K562 (cell line): ENCODE measurements at regions not wholly inside any gene's neighbourhood (a gene's known extent, or its start where the extent isn't known, plus 50 kb on each side); places are given as distances from the start of the nearest gene placed in this dataset.
A peak's percentile ranks its signal among the peaks of the same experiment; 100 is the strongest.

ENCODE experiments used
- FOXJ2 ChIP-seq: fragments of 200-800 bp; sonication (Bioruptor generic); IDR thresholded peaks from 2 replicates; pipeline ENCODE4 v1.6.1; 2016; ENCODE audit warnings: missing genetic modification characterization, missing compliant biosample characterization
- ILF3 ChIP-seq: fragments of 450-650 bp; IDR thresholded peaks from 2 replicates; pipeline ENCODE4 v1.6.1; 2018; ENCODE audit warnings: antibody characterized with exemption, mild to moderate bottlenecking, moderate library complexity, borderline replicate concordance
- NR2C2 ChIP-seq, 2 experiments: fragments of 200-800 bp in 1 of 2; sonication (Bioruptor generic) in 1 of 2; sonication (generic) in 1 of 2; formaldehyde crosslinking in 1 of 2; IDR thresholded peaks; 2 replicates each; pipeline versions ENCODE4 v1.6.1 to v1.8.0; 2016 to 2022; ENCODE audit warnings: mild to moderate bottlenecking in 1 of 2, missing compliant biosample characterization in 1 of 2, missing genetic modification characterization in 1 of 2, missing genetic modification reagents in 1 of 2
- TF ChIP-seq, protein P1 (sequence below), 2 experiments: fragments of 450-650 bp; formaldehyde crosslinking in 1 of 2; IDR thresholded peaks; 2 replicates each; pipeline versions ENCODE4 v1.4.0 to v1.6.1; 2014 to 2020; ENCODE audit warnings: mild to moderate bottlenecking in 2 of 2, borderline replicate concordance in 1 of 2, low read depth in 1 of 2
- TF ChIP-seq, protein P2 (sequence below), 2 experiments: fragments of 450-650 bp in 1 of 2; IDR thresholded peaks; 2 replicates each; pipeline ENCODE4 v1.6.1; 2011 to 2017; ENCODE audit warnings: low read depth in 2 of 2, antibody characterized with exemption in 1 of 2, borderline replicate concordance in 1 of 2, low read length in 1 of 2, mild to moderate bottlenecking in 1 of 2, mixed read lengths in 1 of 2; ENCODE audit not compliant: control insufficient read depth in 1 of 2
- TF ChIP-seq, protein P3 (sequence below), 3 experiments: fragments of 200-800 bp in 1 of 3; fragments of 250-450 bp in 1 of 3; fragments of 450-650 bp in 1 of 3; sonication (Bioruptor Pico) in 1 of 3; sonication (Bioruptor generic) in 1 of 3; formaldehyde crosslinking in 1 of 3; IDR thresholded peaks; 2 replicates each; pipeline versions ENCODE4 v1.6.1 to v1.8.0; 2016 to 2022; ENCODE audit warnings: mild to moderate bottlenecking in 2 of 3, missing genetic modification characterization in 2 of 3, missing compliant biosample characterization in 1 of 3, moderate library complexity in 1 of 3

DNA sequence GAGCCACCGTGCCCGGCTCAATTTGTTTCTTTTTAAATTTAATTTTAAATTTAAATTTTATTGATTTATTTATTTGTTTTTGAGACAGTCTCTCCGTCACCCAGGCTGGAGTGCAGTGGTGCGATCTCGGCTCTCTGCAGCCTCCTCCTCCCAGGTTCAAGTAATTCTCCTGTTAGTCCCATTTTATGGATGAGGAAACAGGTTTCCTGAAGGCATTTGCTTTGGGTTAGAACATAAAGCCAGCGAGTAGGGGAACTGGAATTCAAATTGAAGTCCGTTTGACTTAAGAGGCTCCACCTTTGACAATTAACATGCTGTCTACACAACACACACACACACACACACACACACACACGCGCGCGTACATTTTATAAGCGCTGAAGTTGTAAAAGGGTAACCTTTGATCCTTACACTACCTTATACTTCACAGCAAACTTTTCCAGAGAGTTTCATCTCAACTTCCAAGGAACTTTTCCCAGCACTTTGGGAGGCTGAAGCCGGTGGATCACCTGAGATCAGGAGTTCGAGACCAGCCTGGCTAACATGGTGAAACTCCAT, 232.0 kb downstream of the BCAS1 start (continued):
- TF ChIP-seq, protein P1, sequence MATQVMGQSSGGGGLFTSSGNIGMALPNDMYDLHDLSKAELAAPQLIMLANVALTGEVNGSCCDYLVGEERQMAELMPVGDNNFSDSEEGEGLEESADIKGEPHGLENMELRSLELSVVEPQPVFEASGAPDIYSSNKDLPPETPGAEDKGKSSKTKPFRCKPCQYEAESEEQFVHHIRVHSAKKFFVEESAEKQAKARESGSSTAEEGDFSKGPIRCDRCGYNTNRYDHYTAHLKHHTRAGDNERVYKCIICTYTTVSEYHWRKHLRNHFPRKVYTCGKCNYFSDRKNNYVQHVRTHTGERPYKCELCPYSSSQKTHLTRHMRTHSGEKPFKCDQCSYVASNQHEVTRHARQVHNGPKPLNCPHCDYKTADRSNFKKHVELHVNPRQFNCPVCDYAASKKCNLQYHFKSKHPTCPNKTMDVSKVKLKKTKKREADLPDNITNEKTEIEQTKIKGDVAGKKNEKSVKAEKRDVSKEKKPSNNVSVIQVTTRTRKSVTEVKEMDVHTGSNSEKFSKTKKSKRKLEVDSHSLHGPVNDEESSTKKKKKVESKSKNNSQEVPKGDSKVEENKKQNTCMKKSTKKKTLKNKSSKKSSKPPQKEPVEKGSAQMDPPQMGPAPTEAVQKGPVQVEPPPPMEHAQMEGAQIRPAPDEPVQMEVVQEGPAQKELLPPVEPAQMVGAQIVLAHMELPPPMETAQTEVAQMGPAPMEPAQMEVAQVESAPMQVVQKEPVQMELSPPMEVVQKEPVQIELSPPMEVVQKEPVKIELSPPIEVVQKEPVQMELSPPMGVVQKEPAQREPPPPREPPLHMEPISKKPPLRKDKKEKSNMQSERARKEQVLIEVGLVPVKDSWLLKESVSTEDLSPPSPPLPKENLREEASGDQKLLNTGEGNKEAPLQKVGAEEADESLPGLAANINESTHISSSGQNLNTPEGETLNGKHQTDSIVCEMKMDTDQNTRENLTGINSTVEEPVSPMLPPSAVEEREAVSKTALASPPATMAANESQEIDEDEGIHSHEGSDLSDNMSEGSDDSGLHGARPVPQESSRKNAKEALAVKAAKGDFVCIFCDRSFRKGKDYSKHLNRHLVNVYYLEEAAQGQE (IDR thresholded peaks at IDR 0.05; ENCODE audit: borderline replicate concordance): no peak
- TF ChIP-seq, protein P1 (CRISPR knock-in tag; IDR thresholded peaks at IDR 0.05; ENCODE audit: low read depth): no peak
- TF ChIP-seq, protein P2, sequence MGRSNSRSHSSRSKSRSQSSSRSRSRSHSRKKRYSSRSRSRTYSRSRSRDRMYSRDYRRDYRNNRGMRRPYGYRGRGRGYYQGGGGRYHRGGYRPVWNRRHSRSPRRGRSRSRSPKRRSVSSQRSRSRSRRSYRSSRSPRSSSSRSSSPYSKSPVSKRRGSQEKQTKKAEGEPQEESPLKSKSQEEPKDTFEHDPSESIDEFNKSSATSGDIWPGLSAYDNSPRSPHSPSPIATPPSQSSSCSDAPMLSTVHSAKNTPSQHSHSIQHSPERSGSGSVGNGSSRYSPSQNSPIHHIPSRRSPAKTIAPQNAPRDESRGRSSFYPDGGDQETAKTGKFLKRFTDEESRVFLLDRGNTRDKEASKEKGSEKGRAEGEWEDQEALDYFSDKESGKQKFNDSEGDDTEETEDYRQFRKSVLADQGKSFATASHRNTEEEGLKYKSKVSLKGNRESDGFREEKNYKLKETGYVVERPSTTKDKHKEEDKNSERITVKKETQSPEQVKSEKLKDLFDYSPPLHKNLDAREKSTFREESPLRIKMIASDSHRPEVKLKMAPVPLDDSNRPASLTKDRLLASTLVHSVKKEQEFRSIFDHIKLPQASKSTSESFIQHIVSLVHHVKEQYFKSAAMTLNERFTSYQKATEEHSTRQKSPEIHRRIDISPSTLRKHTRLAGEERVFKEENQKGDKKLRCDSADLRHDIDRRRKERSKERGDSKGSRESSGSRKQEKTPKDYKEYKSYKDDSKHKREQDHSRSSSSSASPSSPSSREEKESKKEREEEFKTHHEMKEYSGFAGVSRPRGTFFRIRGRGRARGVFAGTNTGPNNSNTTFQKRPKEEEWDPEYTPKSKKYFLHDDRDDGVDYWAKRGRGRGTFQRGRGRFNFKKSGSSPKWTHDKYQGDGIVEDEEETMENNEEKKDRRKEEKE (IDR thresholded peaks at IDR 0.05; ENCODE audit: borderline replicate concordance in 1 of 2, control insufficient read depth in 1 of 2, low read depth in 2 of 2, low read length in 1 of 2): peak in 1 of 2 experiments; percentile 65; a peak in 1 of 4 replicates
- TF ChIP-seq ILF3 (no peak), NR2C2 (CRISPR knock-in tag; IDR thresholded peaks at IDR 0.05) (no peak), NR2C2 (tag; IDR thresholded peaks at IDR 0.05) (no peak), FOXJ2 (tag) (no peak)
- TF ChIP-seq, protein P3, sequence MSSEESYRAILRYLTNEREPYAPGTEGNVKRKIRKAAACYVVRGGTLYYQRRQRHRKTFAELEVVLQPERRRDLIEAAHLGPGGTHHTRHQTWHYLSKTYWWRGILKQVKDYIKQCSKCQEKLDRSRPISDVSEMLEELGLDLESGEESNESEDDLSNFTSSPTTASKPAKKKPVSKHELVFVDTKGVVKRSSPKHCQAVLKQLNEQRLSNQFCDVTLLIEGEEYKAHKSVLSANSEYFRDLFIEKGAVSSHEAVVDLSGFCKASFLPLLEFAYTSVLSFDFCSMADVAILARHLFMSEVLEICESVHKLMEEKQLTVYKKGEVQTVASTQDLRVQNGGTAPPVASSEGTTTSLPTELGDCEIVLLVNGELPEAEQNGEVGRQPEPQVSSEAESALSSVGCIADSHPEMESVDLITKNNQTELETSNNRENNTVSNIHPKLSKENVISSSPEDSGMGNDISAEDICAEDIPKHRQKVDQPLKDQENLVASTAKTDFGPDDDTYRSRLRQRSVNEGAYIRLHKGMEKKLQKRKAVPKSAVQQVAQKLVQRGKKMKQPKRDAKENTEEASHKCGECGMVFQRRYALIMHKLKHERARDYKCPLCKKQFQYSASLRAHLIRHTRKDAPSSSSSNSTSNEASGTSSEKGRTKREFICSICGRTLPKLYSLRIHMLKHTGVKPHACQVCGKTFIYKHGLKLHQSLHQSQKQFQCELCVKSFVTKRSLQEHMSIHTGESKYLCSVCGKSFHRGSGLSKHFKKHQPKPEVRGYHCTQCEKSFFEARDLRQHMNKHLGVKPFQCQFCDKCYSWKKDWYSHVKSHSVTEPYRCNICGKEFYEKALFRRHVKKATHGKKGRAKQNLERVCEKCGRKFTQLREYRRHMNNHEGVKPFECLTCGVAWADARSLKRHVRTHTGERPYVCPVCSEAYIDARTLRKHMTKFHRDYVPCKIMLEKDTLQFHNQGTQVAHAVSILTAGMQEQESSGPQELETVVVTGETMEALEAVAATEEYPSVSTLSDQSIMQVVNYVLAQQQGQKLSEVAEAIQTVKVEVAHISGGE (CRISPR knock-in tag; IDR thresholded peaks at IDR 0.05): peak in 1 of 3 experiments; percentile 95; a peak in 2 of 6 replicates
